ENCODE measurements at regions not wholly inside any gene's neighbourhood (a gene's known extent, or its start where the extent isn't known, plus 50 kb on each side); places are given as distances from the start of the nearest gene placed in this dataset.

GRCh38 chr5:71807909-71808308, 88.8 kb downstream of the CARTPT start:
- TF ChIP-seq TAF1 (IDR thresholded peaks at IDR 0.05; ENCODE audit: borderline replicate concordance, low read depth, low read length) (no peak), POLR2AphosphoS5 (IDR thresholded peaks at IDR 0.05; ENCODE audit: low read depth, low read length) (no peak)
